GM21360 (cell line): ENCODE measurements at regions not wholly inside any gene's neighbourhood (a gene's known extent, or its start where the extent isn't known, plus 50 kb on each side); places are given as distances from the start of the nearest gene placed in this dataset.
"Not testable (repeated sequence)": the region's sequence is repeated elsewhere in the genome, so short reads cannot be mapped to it uniquely, and the experiment has no call there.

Experiments
- ATAC-seq: cut with Tn5 transposase; IDR thresholded peaks from one replicate; pipeline ENCODE4 v1.9.1; 2021; ENCODE audit warnings: mild to moderate bottlenecking, moderate library complexity; ENCODE audit not compliant: unreplicated experiment

DNA sequence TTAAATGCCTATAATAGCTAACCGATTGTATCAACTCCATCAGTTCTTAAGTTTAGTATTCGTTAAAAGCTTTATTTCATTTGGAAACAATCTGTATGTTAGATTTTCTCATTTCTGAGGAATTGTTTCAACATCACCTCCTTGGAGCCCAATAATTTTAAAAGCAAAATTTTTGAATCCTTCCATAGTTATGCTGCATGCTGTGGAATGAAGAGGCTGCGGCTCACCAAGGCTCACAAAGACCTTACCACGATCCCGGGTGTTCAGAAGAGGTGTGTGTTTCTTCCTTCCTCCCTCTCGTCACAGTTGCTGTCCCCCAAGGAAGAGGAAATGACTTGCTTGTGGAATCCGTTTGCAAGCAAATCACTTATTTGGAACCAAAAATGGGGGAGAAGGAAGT is 143.8 kb downstream of the FGF1 start:
- ATAC-seq, result no peak

DNA sequence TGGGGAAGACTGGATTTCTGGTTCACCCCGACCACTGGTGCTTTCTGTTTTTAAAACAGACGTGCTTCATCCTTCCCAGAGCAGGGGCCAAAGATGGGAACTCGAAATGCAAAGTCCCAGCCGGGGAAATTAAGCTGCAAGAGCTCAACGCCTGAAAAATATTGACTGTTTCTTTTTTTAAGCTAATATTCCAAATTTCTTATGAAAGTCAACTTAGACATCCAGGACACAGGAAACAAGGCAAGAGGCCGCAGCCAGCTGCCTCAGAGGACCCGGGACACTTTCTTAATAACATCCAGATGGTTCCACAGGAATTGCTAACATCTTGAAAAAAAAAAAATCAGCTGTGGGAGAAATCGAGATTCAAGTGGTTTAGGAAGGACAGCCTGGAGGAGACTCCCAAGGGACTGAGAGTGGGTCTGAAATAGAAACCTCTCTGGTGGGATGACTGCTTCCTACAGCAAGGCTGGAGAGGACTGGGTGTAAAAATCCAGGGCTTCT is 144.9 kb downstream of the FGF1 start:
- no peak for ATAC-seq

DNA sequence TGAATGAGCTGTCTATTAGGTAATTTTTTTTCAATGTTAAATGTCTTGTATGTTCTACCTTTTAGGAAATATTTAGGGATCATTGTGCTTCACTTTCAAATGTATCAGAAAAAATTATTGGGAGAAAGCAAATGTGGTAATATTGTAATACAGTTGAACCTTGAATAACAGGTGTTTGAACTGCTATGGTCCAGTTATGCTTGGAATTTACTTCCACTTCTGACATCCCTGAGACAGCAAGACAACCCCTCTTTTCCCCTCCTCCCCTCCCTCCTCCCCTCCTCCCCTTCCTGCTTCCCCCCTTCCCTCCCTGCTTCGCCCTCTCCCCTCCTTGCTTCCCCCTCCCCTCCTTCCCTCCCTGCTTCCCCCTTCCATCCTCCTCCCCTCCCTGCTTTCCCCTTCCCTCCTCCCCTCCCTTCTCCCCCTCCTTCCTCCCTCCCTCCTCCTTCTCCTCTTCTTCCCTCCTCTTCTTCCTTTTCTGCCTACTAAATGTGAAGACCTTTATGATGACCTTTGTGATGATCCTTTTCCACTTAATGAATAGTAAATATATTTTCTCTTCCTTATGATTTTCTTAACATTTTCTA is 146.6 kb downstream of the FGF1 start:
- ATAC-seq, result no peak

DNA sequence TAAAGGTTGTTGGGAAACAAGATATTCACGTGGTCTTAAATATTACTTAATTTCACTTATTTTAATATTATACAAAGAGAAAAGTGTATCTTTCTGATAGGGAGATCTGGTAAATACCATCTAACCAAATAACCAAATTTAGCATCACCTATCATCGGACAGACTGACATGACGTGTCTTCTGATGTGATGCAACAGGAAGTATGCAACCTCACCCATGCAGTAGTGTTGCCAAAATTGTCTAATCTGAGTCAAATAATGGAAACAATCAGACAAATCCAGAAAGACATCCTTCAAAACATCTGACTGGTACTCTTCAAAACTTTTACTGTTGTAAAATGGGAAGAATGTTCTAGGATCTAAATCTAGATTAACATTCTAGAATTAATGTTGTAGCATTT is 148.0 kb downstream of the FGF1 start:
- ATAC-seq, result no peak

DNA sequence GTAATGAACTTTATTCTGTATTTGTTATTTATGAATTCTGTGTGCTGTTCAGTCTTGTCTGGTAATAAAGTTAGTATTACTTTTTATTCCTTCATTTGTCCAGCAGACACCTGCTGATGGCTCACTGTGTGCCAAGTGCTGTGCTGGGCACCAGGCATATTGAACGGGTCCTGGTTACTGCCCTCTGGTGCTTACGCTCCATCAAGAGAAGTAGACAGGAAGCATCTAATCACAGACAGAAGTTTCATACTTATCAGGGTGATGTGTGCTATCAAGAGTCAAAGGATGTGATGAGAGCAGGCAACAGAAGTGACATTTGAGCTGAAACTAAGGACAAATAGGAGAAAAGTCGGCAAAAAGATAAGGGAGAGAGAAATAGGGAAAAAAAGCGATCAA is 153.1 kb downstream of the FGF1 start:
- no peak for ATAC-seq

DNA sequence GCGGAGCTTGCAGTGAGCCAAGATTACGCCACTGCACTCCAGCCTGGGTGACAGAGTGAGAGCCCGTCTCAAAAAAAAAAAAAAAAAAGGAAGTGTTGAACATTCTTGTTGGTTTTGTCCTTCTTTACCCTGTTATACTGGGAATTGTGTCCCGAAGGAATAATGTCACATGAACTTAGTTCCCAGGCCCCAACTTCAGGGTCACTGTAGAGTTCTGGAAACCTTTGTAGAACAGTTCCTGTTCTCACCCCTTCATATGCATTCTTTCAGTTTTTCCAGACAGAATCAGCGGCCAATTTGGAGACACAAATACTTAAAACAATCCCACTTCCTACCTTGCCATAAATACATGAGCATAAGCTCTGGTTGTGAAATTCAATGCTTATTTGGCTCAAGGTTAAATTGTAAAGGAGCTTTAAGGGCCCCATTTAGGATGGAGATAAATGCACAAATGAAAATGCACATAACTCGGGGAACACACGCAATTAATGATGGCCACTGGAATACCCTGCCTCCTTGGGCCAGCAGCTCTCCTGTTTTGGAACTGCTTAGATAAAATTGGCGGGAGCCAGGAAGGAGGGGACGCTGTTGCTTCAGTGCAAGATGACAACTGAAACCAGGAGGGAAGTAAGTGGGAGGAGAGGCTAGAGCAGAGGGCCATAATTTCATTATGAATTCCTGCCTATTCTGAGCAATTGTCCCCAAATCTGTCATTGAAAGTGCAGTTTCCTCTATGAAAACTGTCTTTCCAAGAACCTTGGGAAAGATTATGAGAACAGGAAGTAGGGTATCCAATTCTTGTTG is 153.7 kb downstream of the FGF1 start:
- no peak for ATAC-seq

DNA sequence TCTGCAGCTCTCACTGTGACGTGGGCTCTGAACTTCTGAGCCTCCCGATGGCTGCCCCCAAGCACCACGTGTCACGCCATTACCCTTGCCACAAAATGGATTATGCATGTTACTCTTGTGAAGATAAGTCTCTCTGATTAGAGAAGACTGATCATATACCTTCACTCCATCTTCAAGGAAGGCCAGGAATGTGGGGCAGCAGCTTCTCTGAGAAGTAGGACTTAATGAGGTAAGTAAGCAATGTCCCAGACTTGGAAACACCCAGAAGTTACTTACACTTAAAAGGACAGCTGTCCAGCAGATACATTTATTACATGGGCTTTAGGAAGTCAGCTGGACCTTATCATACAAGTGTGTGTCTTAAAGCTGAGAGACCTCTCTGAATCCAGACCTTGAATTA is 155.0 kb downstream of the FGF1 start:
- no peak for ATAC-seq

DNA sequence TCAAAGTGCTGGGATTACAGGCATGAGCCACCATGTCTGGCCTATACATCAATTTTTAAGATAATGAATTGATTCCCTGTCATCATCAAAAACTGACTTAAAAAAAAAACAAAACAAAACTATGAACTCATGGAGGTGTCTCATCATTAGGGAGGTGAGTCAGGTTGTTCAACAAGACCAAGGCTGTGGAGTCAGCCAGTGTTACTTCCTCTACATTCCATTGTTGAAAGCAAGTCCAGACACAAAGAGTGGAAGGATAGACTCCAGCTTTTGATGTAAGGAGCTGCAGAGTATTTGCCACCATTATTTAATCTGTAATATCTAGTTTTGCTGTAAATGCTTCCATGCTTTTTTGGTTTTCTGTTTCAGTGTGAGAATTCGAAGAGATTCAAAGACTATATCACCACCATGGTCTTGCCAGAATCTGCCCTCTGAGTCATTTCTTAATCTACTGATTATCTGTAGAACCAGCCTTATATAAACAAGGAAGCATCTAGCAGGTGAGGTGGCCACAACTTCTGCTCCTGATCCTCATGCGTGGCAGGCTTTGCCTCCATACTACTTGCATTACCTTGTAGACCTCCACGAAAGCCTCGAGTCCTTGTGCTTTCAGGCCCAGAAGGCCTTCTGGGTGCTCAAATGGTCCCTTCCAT is 156.1 kb downstream of the FGF1 start:
- ATAC-seq, result no peak

DNA sequence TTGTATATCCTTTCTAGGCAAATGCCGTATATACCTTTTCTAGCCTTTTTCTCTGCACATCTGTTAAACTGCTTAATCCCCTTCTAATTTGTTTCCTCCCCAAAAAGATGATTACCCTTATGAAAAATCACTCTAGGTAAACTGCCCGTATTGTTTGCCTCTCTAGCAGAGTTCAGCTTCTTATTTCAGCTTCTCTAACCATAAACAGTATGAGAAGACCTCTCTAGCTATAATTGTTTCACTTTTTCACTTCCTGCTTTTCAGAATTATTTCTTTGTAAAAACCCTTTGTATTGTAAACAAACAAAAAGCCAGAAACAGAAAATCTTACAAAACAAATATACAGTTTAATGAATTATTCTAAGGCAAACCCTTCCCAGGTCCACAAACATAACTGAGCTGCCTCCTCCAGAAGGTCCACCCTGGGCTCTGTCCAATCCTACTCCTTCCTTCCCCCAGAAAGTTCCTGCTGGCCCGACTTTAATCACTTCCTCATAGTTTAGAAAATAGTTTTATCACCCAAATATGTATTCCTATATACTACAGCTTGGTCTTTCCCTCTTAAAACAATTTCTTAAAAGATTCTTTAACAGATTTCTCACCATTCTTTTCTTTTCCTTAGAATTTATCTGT is 158.1 kb downstream of the FGF1 start:
- ATAC-seq, result no peak

DNA sequence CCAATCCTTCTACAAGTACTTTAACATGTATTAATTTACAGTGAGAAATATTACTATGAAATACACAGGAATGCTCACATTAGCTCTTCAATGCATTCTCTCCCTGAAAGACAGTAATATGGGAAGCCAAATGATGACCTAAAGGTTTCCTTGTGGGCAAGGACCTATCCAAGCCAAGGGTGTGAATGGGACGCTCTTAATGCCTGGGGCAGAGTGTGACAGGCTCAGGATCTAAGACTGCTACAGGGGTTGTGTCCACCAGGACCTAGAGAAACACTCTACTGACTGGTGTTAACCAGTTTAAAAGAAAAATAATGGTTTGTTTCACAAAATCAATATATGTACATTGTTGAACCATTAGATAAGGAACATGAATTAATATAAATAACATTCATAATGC is 158.7 kb downstream of the FGF1 start:
- no peak for ATAC-seq

DNA sequence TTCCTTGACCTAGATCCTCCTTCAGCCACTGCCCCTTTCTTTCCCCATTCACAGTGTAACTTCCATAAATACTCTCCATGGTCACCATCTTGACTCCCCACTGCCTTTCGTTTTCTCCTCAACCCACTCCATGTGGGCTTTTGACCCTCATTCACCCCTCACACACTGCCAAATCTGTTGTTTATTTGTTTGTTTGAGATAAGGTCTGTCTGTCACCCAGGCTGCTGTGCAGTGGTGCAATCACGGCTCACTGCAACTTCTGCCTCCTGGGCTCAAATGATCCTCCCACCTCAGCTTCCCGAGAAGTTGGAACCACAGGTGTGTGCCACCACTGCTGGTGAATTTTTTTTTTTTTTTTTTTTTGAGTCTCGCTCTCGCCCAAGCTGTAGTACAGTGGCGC is 162.9 kb downstream of the FGF1 start:
- no peak for ATAC-seq

DNA sequence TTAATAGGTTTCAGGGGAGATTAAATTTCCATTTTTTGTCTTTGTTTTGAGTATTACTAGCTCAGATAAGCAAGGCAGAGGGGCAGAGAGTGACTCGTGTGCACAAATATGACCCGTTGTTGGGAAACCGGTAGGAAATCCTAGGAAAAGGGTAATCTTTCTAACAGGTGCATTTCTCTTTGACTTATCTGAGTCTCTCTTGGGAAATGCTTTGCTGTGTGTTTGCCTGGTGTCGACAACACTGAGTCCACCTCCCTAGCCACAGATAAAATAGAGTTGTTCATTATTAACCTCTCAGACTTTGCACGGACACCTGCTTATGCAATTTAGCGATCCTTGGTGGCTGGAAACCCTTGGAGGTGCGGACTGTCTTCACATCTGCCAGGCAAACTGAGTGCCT is 164.2 kb downstream of the FGF1 start:
- ATAC-seq, result no peak

DNA sequence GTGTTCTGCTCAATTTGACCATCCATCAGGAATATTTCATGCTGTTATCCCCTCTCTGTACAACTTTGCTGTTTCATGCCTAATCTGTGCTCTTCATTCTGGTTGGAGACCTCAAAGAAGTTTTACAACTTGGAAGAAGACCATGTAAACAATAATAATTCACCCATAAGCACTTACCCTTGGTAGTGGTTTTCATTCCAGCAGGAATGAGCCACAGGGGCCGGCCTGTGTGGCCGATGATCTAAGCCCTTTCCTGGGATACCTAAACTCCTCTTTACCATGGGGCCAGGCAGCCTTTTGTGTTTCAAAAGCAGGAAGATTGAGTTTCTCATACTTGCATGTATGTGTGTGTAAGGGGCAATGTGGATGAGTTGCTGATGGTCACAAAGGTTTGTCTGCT is 165.0 kb downstream of the FGF1 start:
- no peak for ATAC-seq

DNA sequence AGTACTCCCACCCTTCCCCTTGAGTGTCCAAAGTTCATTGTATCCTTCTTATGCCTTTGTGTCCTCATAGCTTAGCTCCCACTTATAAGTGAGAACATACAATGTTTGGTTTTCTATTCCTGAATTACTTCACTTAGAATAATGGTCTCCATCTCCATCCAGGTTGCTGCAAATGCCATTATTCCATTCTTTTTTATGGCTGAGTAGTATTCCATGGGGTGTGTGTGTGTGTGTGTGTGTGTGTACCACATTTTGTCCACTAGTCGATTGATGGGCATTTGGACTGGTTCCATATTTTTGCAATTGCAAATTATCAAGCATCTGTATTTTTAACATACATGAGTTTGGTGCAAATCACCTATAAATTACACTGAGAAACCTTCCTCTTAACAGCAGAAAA is 166.0 kb downstream of the FGF1 start:
- ATAC-seq, result not testable (repeated sequence)

DNA sequence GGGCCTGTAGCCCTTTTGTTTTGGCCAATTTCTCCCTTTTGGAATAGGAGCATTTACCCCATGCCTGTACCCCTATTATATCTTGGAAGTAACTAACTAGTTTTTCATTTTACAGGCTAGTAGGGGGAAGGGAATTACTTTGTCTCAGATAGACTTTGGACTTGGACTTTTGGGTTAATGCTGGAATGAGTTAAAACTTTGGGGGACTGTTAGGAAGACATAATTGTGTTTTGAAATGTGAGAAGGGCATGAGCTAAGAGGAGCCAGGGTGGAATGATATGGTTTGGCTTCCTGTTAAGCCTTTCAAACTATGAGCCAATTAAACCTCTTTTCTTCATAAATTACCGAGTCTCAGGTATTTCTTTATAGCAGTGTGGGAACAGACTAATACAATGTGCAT is 168.1 kb downstream of the FGF1 start:
- no peak for ATAC-seq

DNA sequence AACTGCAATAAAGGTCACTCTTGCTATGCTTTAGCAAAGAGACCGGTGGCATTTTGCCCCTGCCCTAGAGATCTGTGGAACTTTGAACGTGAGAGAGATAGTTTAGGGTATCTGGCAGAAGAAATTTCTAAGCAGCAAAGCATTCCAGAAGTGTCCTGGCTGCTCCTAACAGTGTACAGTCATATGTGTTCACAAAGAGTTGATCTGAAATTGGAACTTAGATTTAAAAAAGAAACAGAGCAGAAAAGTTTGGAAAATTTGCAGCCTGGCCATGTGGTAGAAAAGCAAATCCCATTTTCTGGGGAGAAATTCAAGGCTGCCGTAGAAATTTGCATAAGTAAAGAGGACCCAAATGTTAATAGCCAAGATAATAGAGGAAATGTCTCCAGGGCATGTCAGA is 169.2 kb downstream of the FGF1 start:
- no peak for ATAC-seq

DNA sequence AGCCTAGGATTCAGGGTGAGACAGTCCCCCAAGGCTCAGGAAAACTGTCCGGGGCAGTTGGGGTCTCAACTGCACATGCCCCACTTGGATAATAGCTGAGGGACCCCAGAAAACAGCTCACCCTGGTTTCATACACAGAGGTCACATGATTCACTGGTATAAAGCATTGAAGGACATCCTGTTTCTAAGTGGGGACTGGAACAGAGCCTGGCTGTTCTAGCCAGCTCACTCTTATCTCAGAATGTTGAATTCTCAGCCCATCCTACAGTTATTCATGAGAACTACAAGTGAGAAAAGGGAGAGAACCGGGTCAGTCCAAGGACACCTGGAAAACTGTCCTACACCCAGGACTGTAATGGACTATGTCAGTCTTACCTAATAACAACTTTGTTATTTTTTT is 170.9 kb downstream of the FGF1 start:
- no peak for ATAC-seq

DNA sequence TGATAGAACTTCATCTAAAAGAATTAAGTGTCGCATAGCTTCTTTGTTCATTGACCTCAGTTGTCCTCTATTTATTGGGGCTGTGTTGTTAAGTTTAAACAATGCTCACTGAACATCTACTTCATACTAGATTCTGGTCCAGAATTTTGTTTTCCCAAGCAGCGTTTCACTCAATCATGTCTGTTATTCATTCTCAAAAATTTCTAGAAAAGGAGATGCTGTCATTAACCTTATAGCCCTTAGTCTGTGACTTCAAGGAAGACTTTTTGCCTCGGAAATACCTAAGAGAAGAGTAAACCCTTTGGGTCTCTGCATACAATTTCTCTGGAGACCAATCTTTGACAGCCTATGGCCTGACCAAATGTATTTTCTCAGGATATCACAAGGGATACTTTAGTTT is 171.7 kb downstream of the FGF1 start:
- ATAC-seq, result no peak

DNA sequence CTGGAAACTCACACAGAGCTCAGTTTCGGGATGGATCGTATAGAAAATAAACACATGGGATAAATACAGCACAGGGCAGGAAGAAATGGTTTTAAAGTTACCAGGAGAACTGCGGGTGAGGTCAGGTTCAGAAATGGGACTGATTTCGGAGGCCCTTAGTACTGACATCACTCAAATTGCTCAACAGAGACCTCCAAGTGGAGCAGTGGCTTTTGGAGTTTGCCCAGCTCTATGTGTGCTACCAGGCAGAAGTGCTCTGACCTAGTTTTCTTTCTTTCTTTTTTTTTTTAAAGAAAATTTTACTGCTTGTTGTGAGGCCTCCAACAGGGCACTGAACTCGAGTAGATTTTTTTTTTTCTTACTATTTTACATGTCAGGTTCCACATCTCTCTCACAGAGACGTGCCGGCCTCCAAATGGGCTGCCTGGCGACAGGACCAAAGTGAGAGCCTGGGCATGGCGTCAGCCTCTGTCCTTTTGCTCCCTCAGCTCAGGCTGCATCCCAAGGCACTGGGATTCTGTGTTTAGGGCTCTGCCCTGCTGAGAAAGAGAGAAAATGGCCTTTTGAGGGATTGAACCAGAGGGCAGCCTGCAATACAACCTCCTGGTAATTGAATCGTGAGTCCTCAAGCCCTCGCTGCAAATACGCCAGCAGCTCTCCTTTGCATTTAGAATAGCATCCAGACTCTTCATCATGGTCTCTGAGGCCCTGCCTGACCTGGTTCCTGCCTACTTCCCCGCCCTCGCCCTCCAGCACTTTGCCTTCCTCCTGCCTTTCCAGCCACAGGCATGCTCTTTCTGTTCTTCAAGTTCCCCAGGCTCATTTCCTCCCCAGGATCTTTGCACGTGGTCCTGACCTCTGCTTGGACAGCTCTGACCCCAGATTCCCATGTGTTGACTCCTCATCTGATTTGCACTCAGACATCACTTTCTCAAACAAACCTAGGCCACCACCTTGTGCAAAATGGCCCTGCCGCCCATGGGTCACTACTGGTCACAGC is 173.5 kb downstream of the FGF1 start:
- no peak for ATAC-seq

DNA sequence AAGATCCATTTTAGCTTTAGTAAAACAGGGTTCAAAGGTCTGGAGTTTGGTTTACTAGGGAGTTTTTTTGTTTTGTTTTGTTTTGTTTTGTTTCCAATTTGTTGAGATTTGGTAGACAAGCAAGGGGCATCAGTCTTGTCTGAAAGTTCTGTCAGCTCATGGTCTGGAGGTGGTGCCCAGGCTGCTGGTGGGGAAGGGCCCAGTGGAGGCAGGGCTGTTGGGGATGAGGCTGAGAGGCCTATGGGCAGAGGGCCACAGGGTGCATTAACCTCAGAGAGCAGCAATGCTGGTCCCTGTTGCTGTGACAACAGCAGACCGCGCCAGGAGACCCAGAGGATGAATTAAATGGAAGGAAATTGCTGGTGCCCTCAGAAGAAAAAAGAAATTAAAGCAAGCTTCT is 174.5 kb downstream of the FGF1 start:
- no peak for ATAC-seq

DNA sequence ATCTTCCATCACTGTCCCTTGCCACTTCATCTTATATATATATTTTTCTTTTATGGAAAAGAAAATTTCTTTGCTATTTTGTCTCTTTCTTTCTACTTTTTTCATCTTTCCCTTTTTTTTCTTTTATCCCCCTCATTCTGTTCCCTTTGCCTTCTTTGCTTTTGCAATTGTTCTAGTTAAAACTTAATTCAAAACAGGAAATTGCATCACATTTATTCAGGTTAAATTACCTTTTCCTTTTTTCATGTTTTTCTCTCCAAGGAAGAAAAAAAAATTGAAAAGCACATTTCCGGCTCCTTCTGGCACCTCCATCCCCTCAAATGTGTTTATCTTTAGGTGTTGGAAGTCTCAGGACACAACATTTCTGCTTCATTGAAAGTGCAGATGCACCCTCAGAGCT is 176.9 kb downstream of the FGF1 start:
- ATAC-seq, result no peak
